ENCODE measurements at regions not wholly inside any gene's neighbourhood (a gene's known extent, or its start where the extent isn't known, plus 50 kb on each side); places are given as distances from the start of the nearest gene placed in this dataset.
A peak's percentile ranks its signal among the peaks of the same experiment; 100 is the strongest.

DNA sequence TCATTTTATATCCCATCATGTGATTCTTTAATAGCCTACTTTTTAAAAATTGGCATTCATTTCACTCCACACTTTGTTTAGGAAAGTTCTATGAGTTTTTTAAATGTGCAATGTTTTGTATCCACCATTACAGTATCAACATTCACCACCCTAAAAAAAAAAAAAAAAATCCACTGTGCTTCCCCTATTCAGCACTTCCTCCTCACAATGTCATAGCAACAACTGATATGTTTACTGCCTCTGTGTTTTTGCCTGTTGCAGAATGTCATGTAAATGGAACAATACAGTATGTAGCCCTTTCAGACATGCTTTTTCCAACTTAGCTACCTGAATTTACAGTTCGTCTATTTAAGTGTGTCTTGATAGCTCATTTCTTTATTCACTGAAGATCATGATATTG, 754.2 kb downstream of the FAM181B start:
- Histone ChIP-seq H3K27ac (replicated peaks) (peak overlapping the region; percentile 22; the same call in 1 of the 2 replicates), H3K27me3 (ENCODE audit: insufficient read depth, poor library complexity, severe bottlenecking) (no peaks in the 10 kb centered on the region), H3K4me3 (replicated peaks; ENCODE audit: insufficient read depth, low read length) (no peak overlapping the region)
- TF ChIP-seq SPI1 (IDR thresholded peaks at IDR 0.05; ENCODE audit: borderline replicate concordance, low read depth), result peak; percentile 94
- TF ChIP-seq, protein P1, sequence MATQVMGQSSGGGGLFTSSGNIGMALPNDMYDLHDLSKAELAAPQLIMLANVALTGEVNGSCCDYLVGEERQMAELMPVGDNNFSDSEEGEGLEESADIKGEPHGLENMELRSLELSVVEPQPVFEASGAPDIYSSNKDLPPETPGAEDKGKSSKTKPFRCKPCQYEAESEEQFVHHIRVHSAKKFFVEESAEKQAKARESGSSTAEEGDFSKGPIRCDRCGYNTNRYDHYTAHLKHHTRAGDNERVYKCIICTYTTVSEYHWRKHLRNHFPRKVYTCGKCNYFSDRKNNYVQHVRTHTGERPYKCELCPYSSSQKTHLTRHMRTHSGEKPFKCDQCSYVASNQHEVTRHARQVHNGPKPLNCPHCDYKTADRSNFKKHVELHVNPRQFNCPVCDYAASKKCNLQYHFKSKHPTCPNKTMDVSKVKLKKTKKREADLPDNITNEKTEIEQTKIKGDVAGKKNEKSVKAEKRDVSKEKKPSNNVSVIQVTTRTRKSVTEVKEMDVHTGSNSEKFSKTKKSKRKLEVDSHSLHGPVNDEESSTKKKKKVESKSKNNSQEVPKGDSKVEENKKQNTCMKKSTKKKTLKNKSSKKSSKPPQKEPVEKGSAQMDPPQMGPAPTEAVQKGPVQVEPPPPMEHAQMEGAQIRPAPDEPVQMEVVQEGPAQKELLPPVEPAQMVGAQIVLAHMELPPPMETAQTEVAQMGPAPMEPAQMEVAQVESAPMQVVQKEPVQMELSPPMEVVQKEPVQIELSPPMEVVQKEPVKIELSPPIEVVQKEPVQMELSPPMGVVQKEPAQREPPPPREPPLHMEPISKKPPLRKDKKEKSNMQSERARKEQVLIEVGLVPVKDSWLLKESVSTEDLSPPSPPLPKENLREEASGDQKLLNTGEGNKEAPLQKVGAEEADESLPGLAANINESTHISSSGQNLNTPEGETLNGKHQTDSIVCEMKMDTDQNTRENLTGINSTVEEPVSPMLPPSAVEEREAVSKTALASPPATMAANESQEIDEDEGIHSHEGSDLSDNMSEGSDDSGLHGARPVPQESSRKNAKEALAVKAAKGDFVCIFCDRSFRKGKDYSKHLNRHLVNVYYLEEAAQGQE (IDR thresholded peaks at IDR 0.05; ENCODE audit: insufficient replicate concordance, low read depth), result no peak
- peak in 1 of 2 experiments; percentile 21 for DNase-seq (ENCODE audit: low read depth in 1 of 2, low spot score in 1 of 2)

DNA sequence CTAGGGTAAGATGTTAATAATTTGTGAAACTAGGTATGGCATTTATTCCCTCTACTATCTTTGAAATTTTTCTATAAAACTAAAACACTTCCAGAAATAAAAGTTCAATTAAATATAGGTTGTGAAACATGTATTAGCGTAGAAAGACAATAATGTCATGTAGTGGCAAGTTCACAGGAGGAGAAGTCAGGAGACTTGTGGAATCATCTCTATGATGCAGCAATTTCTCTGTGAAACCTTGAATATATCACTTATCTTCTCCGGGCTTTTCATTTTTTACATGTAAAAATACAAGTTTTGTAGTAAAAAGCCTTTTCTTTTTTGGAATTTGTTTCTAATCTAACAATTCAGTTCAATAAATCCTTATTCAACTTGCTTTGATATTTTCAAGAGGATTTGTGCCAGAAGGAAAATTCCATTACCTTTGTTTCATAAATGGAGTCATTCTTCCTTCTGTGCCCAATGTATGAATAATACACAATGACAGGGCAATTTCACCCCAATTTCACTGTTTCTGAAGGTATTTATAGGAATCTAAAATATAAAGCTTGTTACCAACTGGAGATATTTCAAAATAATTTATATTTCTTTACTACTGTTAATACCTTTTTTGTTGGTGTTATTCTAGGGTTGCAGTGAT, 758.3 kb downstream of the FAM181B start:
- Histone ChIP-seq H3K4me3 (replicated peaks; ENCODE audit: insufficient read depth, low read length) (no peak overlapping the region), H3K27ac (replicated peaks) (no peak overlapping the region), H3K27me3 (ENCODE audit: insufficient read depth, poor library complexity, severe bottlenecking) (no peaks in the 10 kb centered on the region)
- no peak for DNase-seq (ENCODE audit: low read depth in 1 of 2, low spot score in 1 of 2)
- TF ChIP-seq, protein P2, sequence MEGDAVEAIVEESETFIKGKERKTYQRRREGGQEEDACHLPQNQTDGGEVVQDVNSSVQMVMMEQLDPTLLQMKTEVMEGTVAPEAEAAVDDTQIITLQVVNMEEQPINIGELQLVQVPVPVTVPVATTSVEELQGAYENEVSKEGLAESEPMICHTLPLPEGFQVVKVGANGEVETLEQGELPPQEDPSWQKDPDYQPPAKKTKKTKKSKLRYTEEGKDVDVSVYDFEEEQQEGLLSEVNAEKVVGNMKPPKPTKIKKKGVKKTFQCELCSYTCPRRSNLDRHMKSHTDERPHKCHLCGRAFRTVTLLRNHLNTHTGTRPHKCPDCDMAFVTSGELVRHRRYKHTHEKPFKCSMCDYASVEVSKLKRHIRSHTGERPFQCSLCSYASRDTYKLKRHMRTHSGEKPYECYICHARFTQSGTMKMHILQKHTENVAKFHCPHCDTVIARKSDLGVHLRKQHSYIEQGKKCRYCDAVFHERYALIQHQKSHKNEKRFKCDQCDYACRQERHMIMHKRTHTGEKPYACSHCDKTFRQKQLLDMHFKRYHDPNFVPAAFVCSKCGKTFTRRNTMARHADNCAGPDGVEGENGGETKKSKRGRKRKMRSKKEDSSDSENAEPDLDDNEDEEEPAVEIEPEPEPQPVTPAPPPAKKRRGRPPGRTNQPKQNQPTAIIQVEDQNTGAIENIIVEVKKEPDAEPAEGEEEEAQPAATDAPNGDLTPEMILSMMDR (IDR thresholded peaks at IDR 0.05; ENCODE audit: insufficient read depth, low read length), result no peak

DNA sequence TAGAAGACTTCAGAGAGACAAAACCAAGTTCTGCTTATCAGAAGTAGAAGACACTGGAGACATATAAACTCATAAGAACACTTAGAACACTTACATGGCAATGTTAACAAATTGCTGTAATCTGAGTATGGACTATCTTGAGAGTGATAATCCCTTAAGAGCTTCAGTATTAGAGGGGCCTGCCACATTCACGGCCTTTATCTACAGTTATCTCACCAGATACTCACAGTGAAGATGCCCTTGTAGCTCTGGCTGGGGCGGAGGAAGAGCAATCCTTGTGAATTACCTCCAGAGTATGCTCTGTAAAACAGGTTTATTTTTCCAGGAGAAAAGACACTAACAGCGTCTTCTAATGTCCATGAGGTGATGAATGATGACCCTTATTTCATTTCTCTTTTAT, 762.8 kb downstream of the FAM181B start:
- DNase-seq (ENCODE audit: low read depth in 1 of 2, low spot score in 1 of 2), result no peak
- no peak overlapping the region for H3K27ac ChIP-seq (replicated peaks)
- TF ChIP-seq, protein P2 (IDR thresholded peaks at IDR 0.05; ENCODE audit: insufficient read depth, low read length), result no peak
- TF ChIP-seq SPI1 (IDR thresholded peaks at IDR 0.05; ENCODE audit: borderline replicate concordance, low read depth) (no peak), POLR2AphosphoS5 (IDR thresholded peaks at IDR 0.05; ENCODE audit: low read depth) (no peak), GABPA (IDR thresholded peaks at IDR 0.05; ENCODE audit: low read depth) (no peak)
- TF ChIP-seq, protein P1 (IDR thresholded peaks at IDR 0.05; ENCODE audit: insufficient replicate concordance, low read depth), result no peak
- H3K4me3 ChIP-seq (replicated peaks; ENCODE audit: insufficient read depth, low read length), result no peak overlapping the region
- H3K27me3 ChIP-seq (ENCODE audit: insufficient read depth, poor library complexity, severe bottlenecking), result no peaks in the 10 kb centered on the region

DNA sequence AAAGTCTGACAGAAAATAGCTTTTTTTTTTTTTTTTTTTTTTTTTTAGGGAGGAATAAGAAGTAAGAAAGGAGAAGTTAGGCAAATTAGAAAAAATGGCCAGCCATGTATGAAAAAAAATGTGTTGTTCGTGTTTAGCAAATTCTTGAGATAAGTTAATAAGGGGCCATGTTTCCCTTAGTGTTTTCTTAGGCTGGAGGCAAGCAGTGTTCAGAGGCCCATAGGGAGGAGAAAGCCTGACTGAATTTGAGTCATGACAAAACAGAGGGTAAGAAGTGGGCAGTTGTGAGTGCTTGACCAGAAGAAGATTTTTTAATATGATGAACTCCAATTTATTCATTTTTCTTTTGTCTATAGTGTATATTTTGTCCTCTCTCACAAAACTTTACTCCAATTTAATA, 766.4 kb downstream of the FAM181B start:
- DNase-seq (ENCODE audit: low read depth in 1 of 2, low spot score in 1 of 2), result no peak
- H3K27me3 ChIP-seq (ENCODE audit: insufficient read depth, poor library complexity, severe bottlenecking), result no peaks in the 10 kb centered on the region
- no peak overlapping the region for H3K27ac ChIP-seq (replicated peaks)
- no peak overlapping the region for H3K4me3 ChIP-seq (replicated peaks; ENCODE audit: insufficient read depth, low read length)
- TF ChIP-seq, protein P2 (IDR thresholded peaks at IDR 0.05; ENCODE audit: insufficient read depth, low read length), result no peak
- TF ChIP-seq, protein P1 (IDR thresholded peaks at IDR 0.05; ENCODE audit: insufficient replicate concordance, low read depth), result no peak
- TF ChIP-seq GABPA (IDR thresholded peaks at IDR 0.05; ENCODE audit: low read depth) (no peak), POLR2AphosphoS5 (IDR thresholded peaks at IDR 0.05; ENCODE audit: low read depth) (no peak), SPI1 (IDR thresholded peaks at IDR 0.05; ENCODE audit: borderline replicate concordance, low read depth) (no peak)

All from HL-60 (cell line).